ENCODE measurements at regions not wholly inside any gene's neighbourhood (a gene's known extent, or its start where the extent isn't known, plus 50 kb on each side); places are given as distances from the start of the nearest gene placed in this dataset.

DNA sequence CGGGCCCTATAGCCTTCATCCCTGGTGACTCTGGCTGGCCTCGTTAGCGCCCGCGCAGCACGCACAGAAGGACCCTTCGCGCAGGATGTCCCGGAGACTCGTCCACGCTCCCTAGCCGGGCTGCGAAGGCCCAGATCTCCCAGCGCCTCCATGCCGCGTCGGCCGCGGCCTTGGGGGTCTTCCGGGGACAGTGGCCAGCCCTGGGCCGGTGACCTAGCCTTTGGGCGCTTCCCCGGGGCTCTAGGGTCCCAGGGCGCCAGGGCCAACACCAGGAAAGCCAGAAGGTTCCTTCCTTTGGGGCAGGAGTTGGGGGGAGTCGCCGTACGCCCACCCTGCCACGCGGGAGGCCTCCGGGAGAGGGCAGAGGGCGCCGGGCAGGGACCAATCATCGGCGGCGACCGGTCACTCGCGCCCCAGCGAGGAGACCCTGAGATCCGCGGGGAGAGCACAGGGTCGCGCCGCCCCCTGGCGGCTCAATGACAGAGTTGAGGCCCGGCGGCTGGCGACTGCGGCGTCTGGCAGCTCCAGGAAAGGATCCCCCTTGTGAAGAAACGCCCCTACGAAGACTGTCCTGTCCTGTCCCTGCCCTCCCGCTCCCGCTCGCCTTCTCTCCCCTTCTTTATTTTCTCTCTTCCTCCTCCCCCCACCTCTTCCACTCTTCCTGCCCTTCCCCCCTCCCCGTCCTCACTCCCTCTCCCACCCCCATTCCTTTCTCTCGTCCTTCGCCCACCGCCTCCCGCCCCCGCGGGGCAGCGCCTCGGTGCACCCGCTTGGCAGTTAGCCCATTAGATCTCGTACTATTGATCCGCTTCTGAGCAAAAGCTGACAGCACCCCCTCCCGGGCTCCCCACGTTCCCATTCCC lies 62.3 kb upstream of the LBX1 start:
- TF ChIP-seq CTCF (IDR thresholded peaks at IDR 0.05) (peak; percentile 47 to 55 (median 48)), POLR2A (IDR thresholded peaks at IDR 0.05) (no peak)

Data from breast epithelium (tissue), 3 donors.